ENCODE measurements at regions not wholly inside any gene's neighbourhood (a gene's known extent, or its start where the extent isn't known, plus 50 kb on each side); places are given as distances from the start of the nearest gene placed in this dataset.
"Not testable (repeated sequence)": the region's sequence is repeated elsewhere in the genome, so short reads cannot be mapped to it uniquely, and the experiment has no call there.

- no peak for DNase-seq
Observed at GRCh38 chr19:13712767-13713201, 51.5 kb upstream of the MRI1 start.

GRCh38 chr19:13707915-13708314, 56.4 kb upstream of the MRI1 start:
- no peak for DNase-seq

GRCh38 chr19:13705928-13706447, 58.3 kb upstream of the MRI1 start:
- DNase-seq: no peak

GRCh38 chr19:13705201-13705600, 59.1 kb upstream of the MRI1 start:
- DNase-seq: no peak

GRCh38 chr19:13701624-13702023, 62.7 kb upstream of the MRI1 start:
- DNase-seq: no peak

- no peak for DNase-seq
Observed at GRCh38 chr19:13700621-13701020, 63.7 kb upstream of the MRI1 start.

GRCh38 chr19:13699786-13700185, 64.5 kb upstream of the MRI1 start:
- no peak for DNase-seq

GRCh38 chr19:13696839-13697238, 67.5 kb upstream of the MRI1 start:
- DNase-seq: no peak

GRCh38 chr19:13693889-13694288, 70.4 kb upstream of the MRI1 start:
- no peak for DNase-seq

GRCh38 chr19:13691569-13692435, 72.5 kb upstream of the MRI1 start:
- DNase-seq: peak; percentile 6

- DNase-seq: no peak
Observed at GRCh38 chr19:13689085-13689484, 75.2 kb upstream of the MRI1 start.

- no peak for DNase-seq
Observed at GRCh38 chr19:13684021-13684420, 80.3 kb upstream of the MRI1 start.

GRCh38 chr19:13681509-13681908, 82.8 kb upstream of the MRI1 start:
- DNase-seq: no peak

- DNase-seq: not testable (repeated sequence)
Observed at GRCh38 chr19:13680708-13681360, 83.5 kb upstream of the MRI1 start.

- DNase-seq: not testable (repeated sequence)
Observed at GRCh38 chr19:13676967-13677366, 87.4 kb upstream of the MRI1 start.

GRCh38 chr19:13672480-13673175, 91.7 kb upstream of the MRI1 start:
- DNase-seq: not testable (repeated sequence)

GRCh38 chr19:13670846-13671245, 93.5 kb upstream of the MRI1 start:
- DNase-seq: no peak

GRCh38 chr19:13669780-13670355, 94.5 kb upstream of the MRI1 start:
- no peak for DNase-seq

GRCh38 chr19:13668964-13669363, 95.4 kb upstream of the MRI1 start:
- DNase-seq: no peak

GRCh38 chr19:13666165-13666564, 98.2 kb upstream of the MRI1 start:
- DNase-seq: no peak

GRCh38 chr19:13665125-13665905, 99.0 kb upstream of the MRI1 start:
- DNase-seq: no peak
